Mucosa of rectum (tissue), 2 donors: ENCODE measurements at regions not wholly inside any gene's neighbourhood (a gene's known extent, or its start where the extent isn't known, plus 50 kb on each side); places are given as distances from the start of the nearest gene placed in this dataset.

Source experiments
- H3K27ac ChIP-seq, 2 donors: one replicate each; pipeline ENCODE4 v1.7.0; 2013; ENCODE audit warnings: inconsistent platforms in 2 of 2, low read depth in 2 of 2, low read length in 2 of 2
- H3K27me3 ChIP-seq, 2 donors: one replicate each; pipeline ENCODE4 v1.7.0; 2013; ENCODE audit warnings: low read length in 2 of 2; ENCODE audit not compliant: control insufficient read depth in 2 of 2, insufficient read depth in 2 of 2
- H3K36me3 ChIP-seq, 2 donors: one replicate each; pipeline ENCODE4 v1.7.0; 2013; ENCODE audit warnings: low read length in 2 of 2; ENCODE audit not compliant: control insufficient read depth in 2 of 2, insufficient read depth in 2 of 2
- H3K4me1 ChIP-seq, 2 donors: one replicate each; pipeline ENCODE4 v1.7.0; 2013; ENCODE audit warnings: low read length in 2 of 2, mild to moderate bottlenecking in 1 of 2; ENCODE audit not compliant: control insufficient read depth in 2 of 2, insufficient read depth in 2 of 2
- H3K4me3 ChIP-seq, 2 donors: one replicate each; pipeline ENCODE4 v1.7.0; 2013; ENCODE audit warnings: low read length in 2 of 2
- H3K9ac ChIP-seq, 2 donors: one replicate each; pipeline ENCODE4 v1.7.0; 2013; ENCODE audit warnings: low read length in 2 of 2, low read depth in 1 of 2, mild to moderate bottlenecking in 1 of 2
- H3K9me3 ChIP-seq, 2 donors: one replicate each; pipeline ENCODE4 v1.7.0; 2013; ENCODE audit warnings: low read length in 2 of 2; ENCODE audit not compliant: control insufficient read depth in 2 of 2
- donor health status: healthy.
- donor health status: Normal muscosa, but diverticular disease.

DNA sequence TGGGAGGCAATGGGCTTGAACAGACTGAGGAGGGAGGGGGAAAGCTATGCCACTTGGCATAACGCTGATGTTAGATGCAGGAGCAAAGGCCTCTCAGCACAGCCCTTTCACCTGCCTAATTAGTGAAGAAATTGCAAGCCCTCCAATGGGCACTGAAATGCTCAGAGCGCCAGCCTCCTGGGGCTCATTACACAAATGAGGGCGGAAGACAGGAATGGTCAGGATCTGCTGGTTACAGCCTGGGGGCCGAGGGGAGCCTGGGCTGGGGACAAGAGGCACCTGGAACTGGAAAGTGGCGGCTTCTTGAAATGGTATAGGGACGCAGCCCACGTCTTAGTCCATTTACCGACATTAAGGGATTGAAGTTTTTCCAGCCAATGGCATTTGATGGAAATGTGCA, 50.2 kb upstream of the PLET1 start:
- H3K4me3 ChIP-seq = no peak overlapping the region
- H3K9ac ChIP-seq = no peak overlapping the region

GRCh38 chr11:112315057-112315720, 54.5 kb upstream of the PLET1 start:
- Histone ChIP-seq H3K36me3 (no peaks in the 10 kb centered on the region), H3K27ac (no peak overlapping the region), H3K4me1 (no peaks in the 10 kb centered on the region), H3K9me3 (no peaks in the 10 kb centered on the region), H3K9ac (no peak overlapping the region), H3K27me3 (no peaks in the 10 kb centered on the region), H3K4me3 (no peak overlapping the region)

More for the DNA sequence above, 50.2 kb upstream of the PLET1 start:
- Histone ChIP-seq H3K4me1 (no peaks in the 10 kb centered on the region), H3K27ac (no peak overlapping the region), H3K36me3 (no peaks in the 10 kb centered on the region), H3K27me3 (no peaks in the 10 kb centered on the region), H3K9me3 (peaks cover 2 to 3% of the 10 kb centered on the region in 2 donors)

DNA sequence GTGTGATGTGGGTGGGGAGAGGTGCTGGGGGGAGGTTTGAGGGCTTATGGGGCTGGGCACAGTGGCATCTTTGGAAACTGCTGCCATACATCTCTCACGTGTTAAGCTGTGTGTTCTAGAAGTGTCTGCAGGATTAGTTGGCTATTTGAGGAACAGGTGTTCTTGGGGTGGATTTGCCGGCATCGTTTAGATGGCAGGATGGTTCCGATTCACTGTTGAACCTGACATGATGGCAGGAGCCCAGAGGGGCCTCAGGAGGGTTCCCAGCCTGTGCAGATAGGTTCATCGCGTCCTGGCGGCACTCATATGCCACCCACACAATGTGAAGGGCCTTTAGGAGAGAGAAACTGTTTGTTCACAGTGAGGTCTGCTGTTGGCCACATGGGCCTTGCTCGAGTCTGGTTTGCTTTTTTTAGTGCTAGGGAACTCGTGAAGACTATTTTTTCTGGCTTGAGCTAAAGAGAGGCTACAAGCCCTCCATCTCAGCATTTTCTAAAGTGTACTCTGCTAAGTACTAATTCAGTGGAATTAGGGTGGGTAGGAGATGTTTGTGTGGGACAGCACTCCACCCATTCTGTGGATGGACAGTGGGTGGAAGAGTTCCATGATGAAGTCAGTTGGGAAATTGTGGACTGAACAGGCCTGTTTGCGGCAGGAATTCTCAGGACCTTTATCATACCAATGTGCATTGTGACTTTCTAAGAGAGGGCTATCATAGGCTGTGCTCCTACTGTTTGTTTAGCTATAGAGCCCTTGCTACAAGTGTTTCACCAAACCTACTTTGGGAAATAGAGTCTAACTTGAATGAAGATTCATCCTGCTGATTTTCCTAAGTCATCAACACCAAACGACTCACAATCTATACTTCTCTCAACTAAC, 55.4 kb upstream of the PLET1 start:
- Histone ChIP-seq H3K27me3 (no peaks in the 10 kb centered on the region), H3K27ac (no peak overlapping the region), H3K9ac (no peak overlapping the region)

GRCh38 chr11:112316971-112317370, 56.3 kb upstream of the PLET1 start:
- Histone ChIP-seq H3K9ac (no peak overlapping the region), H3K9me3 (no peaks in the 10 kb centered on the region), H3K4me3 (no peak overlapping the region), H3K36me3 (no peaks in the 10 kb centered on the region), H3K27me3 (no peaks in the 10 kb centered on the region), H3K4me1 (peaks cover 5 to 15% of the 10 kb centered on the region in 2 donors), H3K27ac (no peak overlapping the region)

More for the DNA sequence above, 55.4 kb upstream of the PLET1 start:
- Histone ChIP-seq H3K4me3 (no peak overlapping the region), H3K9me3 (no peaks in the 10 kb centered on the region), H3K4me1 (peaks cover 2 to 6% of the 10 kb centered on the region in 2 donors), H3K36me3 (no peaks in the 10 kb centered on the region)

GRCh38 chr11:112318184-112318591, 57.5 kb upstream of the PLET1 start:
- no peaks in the 10 kb centered on the region for H3K36me3 ChIP-seq
- H3K27ac ChIP-seq = no peak overlapping the region
- H3K9me3 ChIP-seq = no peaks in the 10 kb centered on the region

DNA sequence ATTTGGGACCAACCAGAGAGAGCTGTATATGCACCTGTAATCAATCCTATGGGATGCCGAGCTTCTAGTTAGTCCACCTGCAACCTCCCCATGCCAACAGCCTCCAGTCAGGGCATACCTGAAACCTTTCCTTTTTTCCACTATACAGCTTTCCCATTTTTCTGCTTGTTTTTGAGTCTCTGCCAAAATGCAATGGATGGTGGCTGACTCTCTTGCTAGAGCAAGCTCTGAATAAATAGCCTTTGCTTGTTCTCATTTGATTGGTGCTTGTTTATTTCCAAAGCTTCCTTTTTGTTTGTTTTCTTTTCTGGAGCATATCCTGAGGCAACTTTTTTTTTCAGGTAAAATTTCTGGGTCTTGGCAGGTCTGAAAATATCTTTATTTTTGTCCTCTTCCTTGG, 58.0 kb upstream of the PLET1 start:
- Histone ChIP-seq H3K9me3 (no peaks in the 10 kb centered on the region), H3K9ac (no peak overlapping the region), H3K36me3 (no peaks in the 10 kb centered on the region), H3K4me1 (peaks cover 5 to 17% of the 10 kb centered on the region in 2 donors), H3K27ac (no peak overlapping the region), H3K4me3 (no peak overlapping the region), H3K27me3 (no peaks in the 10 kb centered on the region)

More at GRCh38 chr11:112318184-112318591, 57.5 kb upstream of the PLET1 start:
- Histone ChIP-seq H3K27me3 (no peaks in the 10 kb centered on the region), H3K9ac (no peak overlapping the region), H3K4me1 (peaks cover 5 to 17% of the 10 kb centered on the region in 2 donors), H3K4me3 (no peak overlapping the region)

GRCh38 chr11:112320668-112321067, 60.0 kb upstream of the PLET1 start:
- H3K27ac ChIP-seq = no peak overlapping the region
- H3K4me3 ChIP-seq = no peak overlapping the region
- H3K27me3 ChIP-seq = no peaks in the 10 kb centered on the region
- H3K4me1 ChIP-seq = peaks cover 5 to 17% of the 10 kb centered on the region in 2 donors
- H3K9me3 ChIP-seq = no peaks in the 10 kb centered on the region
- no peaks in the 10 kb centered on the region for H3K36me3 ChIP-seq
- H3K9ac ChIP-seq = no peak overlapping the region

DNA sequence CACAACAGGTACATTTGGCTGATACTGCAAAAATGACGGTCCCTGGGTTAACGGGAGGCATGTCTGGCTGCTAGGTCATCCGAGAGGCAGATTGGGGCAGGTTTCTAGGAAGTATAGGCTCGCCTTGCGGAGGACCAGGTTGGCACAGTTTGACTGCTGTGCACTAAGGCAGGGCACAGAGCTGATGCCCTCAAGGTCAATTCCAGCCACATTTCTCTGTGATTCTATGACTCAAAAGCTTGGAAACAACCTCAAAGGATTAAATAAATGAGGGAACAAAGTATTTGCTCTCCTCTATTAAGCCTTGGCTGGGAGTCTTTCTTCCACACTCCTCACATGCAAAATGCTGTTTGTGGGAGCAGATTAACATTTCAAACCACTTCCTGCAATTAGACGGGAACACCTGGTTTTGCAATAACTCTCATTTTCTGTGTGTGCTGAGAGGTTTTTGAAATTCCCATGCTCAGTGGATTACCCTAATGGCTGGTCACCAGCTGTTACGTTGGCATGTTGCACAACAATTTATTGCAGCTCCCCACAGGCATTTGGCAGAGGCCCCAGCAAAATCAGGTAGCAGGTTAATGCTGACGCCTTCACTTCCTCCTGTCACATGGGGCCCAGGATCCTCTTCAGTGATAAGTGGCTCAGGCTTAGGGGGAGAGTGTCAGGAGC, 61.0 kb upstream of the PLET1 start:
- Histone ChIP-seq H3K27me3 (no peaks in the 10 kb centered on the region), H3K4me3 (no peak overlapping the region), H3K36me3 (no peaks in the 10 kb centered on the region), H3K9ac (no peak overlapping the region), H3K27ac (peak overlapping the region; percentile 41 to 44), H3K9me3 (no peaks in the 10 kb centered on the region), H3K4me1 (peaks cover 5 to 17% of the 10 kb centered on the region in 2 donors)

DNA sequence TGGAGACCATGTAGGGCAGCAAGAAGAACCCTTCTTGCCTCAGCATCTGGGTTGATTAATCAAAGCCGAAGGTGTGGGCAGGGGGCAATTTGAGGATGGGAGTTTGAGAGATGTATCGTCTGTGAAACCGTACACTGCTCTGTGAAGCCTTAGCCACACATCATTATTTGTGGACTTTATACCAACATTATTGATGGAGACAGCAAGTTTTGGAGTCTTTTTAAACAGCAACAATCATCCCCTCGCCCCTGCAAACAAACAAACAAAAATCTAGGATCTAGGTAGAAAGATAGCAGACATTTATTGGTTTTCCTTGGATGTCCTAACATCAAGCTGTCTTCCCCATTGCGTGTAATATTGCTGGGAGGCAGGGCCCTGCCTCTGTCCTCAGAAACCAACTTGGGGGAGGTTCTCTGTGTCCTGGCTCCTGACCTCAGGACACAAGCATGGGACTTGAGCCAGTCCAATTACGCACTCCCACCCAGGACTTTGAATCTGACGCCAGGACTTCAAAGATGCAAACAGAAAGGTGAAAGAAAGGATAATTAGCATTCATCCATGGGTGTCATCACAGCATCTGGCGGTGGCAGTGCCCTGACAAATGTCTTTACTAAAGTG, 61.6 kb upstream of the PLET1 start:
- H3K4me3 ChIP-seq = no peak overlapping the region
- no peak overlapping the region for H3K9ac ChIP-seq
- no peaks in the 10 kb centered on the region for H3K27me3 ChIP-seq
- no peaks in the 10 kb centered on the region for H3K36me3 ChIP-seq
- no peak overlapping the region for H3K27ac ChIP-seq
- H3K4me1 ChIP-seq = peaks cover 5 to 17% of the 10 kb centered on the region in 2 donors
- no peaks in the 10 kb centered on the region for H3K9me3 ChIP-seq
